ENCODE measurements at regions not wholly inside any gene's neighbourhood (a gene's known extent, or its start where the extent isn't known, plus 50 kb on each side); places are given as distances from the start of the nearest gene placed in this dataset.

DNA sequence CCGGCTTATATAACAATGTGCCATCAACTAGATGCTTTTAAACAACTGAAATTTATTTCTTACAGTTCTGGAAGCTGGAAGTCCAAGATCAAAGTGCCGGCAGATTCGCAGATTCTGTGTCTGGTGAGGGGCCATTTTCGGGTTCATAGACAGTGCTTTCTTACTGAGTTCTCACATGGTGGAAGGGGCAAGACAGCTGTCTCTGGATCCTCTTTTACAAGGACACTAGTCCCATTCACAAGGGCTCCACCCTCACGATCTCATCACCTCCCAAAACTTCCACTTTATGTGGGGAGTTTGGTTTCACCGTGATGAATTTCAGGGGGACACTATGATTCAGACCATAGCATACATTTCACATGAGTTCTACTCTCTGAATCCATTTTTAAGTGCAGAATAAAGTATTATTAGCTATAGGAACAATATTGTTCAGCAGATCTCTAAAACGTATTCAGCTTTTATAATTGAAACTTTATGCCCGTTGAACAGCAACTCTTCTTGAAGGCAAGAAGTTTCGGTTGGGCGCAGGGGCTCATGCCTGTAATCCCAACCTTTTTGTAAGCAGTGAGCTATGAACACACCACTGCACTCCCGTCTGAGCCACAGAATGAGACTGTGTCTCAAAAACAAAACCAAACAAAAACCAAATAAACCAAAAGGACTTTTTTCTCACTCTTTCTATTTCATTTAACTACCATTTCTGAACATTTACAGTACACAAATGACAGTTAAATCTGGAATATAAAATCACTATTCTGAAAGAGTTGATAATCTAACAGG lies 502.8 kb downstream of the CMPK2 start:
- DNase-seq (ENCODE audit: low spot score) = no peak
- in situ Hi-C loops (cut with MboI; ENCODE audit: low pct_unique_long_range_greater_than_20kb, low sequenced_read_pairs, unreplicated experiment) = no loop called here
- TF ChIP-seq, protein P1, sequence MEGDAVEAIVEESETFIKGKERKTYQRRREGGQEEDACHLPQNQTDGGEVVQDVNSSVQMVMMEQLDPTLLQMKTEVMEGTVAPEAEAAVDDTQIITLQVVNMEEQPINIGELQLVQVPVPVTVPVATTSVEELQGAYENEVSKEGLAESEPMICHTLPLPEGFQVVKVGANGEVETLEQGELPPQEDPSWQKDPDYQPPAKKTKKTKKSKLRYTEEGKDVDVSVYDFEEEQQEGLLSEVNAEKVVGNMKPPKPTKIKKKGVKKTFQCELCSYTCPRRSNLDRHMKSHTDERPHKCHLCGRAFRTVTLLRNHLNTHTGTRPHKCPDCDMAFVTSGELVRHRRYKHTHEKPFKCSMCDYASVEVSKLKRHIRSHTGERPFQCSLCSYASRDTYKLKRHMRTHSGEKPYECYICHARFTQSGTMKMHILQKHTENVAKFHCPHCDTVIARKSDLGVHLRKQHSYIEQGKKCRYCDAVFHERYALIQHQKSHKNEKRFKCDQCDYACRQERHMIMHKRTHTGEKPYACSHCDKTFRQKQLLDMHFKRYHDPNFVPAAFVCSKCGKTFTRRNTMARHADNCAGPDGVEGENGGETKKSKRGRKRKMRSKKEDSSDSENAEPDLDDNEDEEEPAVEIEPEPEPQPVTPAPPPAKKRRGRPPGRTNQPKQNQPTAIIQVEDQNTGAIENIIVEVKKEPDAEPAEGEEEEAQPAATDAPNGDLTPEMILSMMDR (IDR thresholded peaks at IDR 0.05; ENCODE audit: extremely low read depth, insufficient read depth, missing control alignments) = no peak

DNA sequence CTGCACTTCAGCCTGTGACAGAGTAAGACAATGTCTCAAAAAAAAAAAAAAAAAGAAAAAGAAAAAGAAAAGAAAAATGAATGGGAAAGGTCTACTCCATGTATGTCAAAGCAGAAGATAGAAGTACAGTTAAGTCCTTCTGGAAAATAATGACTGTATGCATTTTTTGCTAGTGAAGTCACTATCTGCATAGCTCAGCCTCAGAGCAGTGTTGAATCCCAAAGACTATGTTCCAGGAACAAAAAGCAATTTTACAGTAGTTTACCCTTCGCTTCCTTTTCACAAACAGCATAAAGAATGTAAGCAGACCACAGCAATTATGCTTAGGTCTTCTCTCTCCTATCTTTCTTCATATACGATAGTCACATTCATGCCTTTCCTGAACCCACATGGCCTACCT lies 497.4 kb downstream of the CMPK2 start:
- TF ChIP-seq, protein P1 (IDR thresholded peaks at IDR 0.05; ENCODE audit: extremely low read depth, insufficient read depth, missing control alignments) = no peak
- in situ Hi-C loops (cut with MboI; ENCODE audit: low pct_unique_long_range_greater_than_20kb, low sequenced_read_pairs, unreplicated experiment) = no loop called here
- DNase-seq (ENCODE audit: low spot score) = no peak

DNA sequence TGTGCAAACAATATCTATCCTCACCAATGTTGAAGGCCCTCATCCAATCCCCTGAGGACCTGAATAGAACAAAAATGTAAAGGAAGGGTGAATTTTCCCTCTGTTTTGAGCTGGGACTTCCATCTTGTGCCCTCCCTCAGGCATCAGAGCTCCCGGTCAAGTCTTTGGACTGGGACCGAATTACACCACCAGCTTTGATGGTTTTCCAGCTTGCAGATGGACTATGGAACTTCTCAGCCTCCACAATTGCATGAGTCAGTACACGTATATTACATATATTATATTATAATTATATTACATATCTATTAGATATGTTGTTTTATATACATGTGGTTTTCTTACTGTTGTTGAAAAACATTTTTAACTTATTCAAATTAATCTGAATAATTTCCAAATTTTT lies 496.4 kb downstream of the CMPK2 start:
- TF ChIP-seq, protein P1 (IDR thresholded peaks at IDR 0.05; ENCODE audit: extremely low read depth, insufficient read depth, missing control alignments) = no peak
- no peak for DNase-seq (ENCODE audit: low spot score)
- in situ Hi-C loops (cut with MboI; ENCODE audit: low pct_unique_long_range_greater_than_20kb, low sequenced_read_pairs, unreplicated experiment) = no loop called here

DNA sequence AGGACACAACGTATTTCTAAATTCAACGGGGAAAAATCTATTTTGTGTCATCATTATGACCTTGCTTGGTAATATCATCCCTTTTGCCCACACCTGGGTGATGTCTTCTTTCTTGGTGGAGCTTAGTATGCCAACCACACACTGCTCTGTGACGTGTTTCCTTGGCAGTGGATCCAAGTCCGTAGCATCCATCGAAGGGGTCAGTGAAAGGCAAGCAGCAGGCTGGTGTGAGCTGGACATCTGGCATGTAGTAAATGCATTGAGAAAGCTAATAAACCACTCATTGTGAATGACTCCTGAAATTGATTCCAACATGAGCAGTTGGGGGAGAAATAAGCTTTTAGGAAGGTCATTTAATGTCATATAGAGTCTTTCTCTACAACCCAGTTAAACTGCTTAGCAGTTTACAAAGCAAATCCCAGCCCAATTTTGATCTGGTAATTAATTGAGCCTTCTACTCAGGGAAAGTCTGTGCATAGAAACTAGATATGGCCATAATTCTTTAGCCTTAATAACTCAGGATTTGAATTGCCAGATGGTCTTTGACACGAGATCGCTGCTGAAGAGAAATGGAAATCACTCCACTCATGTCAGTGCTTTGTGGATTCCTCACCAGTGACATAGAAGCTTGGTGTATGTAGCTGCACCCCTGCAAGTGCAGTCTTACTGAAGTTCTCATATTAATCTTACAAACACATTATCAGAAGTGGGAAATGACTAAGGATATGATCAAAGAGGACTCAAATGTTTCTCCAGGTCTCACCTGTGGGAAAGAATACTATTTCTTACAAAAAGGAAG lies 494.8 kb downstream of the CMPK2 start:
- DNase-seq (ENCODE audit: low spot score) = no peak
- TF ChIP-seq, protein P1 (IDR thresholded peaks at IDR 0.05; ENCODE audit: extremely low read depth, insufficient read depth, missing control alignments) = no peak
- in situ Hi-C loops (cut with MboI; ENCODE audit: low pct_unique_long_range_greater_than_20kb, low sequenced_read_pairs, unreplicated experiment) = no loop called here

DNA sequence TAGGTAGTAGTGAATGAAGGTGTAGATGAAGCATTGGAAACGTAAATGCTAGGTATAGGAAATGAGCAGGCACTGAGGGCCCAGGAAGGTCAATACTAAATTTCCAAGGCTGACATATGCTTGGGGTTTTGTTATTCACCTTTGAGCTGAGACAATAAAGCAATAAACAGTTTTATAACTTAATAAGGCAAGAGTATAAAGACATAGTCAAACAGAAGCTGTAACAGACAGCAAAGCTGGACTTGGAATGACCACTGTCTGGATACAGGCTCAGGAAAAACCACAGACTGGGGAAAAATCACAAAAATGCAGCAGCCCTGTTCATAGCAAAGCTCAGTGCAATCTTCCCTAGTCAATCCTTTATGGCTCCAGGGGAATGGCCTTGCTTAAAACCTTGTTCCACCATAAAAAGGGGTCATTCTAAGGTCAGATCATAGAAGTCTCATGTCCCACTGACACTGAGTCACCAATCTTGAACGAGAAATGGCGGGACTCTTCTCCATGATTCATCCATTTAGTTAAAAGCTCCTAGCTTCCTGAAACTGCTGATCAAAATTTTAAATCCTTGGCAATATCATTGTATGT lies 493.3 kb downstream of the CMPK2 start:
- TF ChIP-seq, protein P1 (IDR thresholded peaks at IDR 0.05; ENCODE audit: extremely low read depth, insufficient read depth, missing control alignments) = no peak
- in situ Hi-C loops (cut with MboI; ENCODE audit: low pct_unique_long_range_greater_than_20kb, low sequenced_read_pairs, unreplicated experiment) = no loop called here
- no peak for DNase-seq (ENCODE audit: low spot score)

DNA sequence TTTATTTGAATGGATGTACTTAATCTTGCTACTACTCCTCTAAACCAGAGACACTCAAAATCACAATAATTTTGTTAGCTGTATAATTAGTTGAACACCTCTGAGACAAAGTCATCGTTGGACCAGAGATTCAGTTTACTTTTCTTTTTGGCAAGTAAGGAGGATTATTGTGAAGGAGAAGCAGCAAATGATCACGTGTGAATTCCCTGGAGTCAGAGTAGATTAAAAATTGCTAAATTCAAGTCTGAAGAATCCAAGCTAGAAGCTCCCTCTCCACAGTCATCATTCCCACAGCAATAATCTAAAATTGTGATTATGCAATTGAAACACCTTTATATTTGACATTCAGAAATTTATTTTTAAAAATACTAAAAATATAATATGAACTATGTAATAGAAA lies 484.4 kb downstream of the CMPK2 start:
- in situ Hi-C loops (cut with MboI; ENCODE audit: low pct_unique_long_range_greater_than_20kb, low sequenced_read_pairs, unreplicated experiment) = no loop called here
- TF ChIP-seq, protein P1 (IDR thresholded peaks at IDR 0.05; ENCODE audit: extremely low read depth, insufficient read depth, missing control alignments) = no peak
- no peak for DNase-seq (ENCODE audit: low spot score)

Measured in GM13977 (cell line).